Tibial nerve (tissue), 4 donors: ENCODE measurements at regions not wholly inside any gene's neighbourhood (a gene's known extent, or its start where the extent isn't known, plus 50 kb on each side); places are given as distances from the start of the nearest gene placed in this dataset.

Experiments used
- CTCF ChIP-seq, 5 experiments: fragments of 200-600 bp in 3 of 5; fragments of 450-650 bp in 2 of 5; sonication (generic) in 3 of 5; IDR thresholded peaks; one replicate each; pipeline ENCODE4 v1.5.1; 2016 to 2019; ENCODE audit warnings: antibody characterized with exemption in 5 of 5, mild to moderate bottlenecking in 3 of 5, moderate library complexity in 2 of 5
- EP300 ChIP-seq, 2 donors: sonication (generic); formaldehyde crosslinking; IDR thresholded peaks; one replicate each; pipeline ENCODE4 v1.6.1; 2017; ENCODE audit warnings: antibody characterized with exemption in 2 of 2, mild to moderate bottlenecking in 1 of 2
- POLR2A ChIP-seq, 2 donors: fragments of 450-650 bp; IDR thresholded peaks; one replicate each; pipeline ENCODE4 v1.6.1; 2017; ENCODE audit warnings: antibody characterized with exemption in 2 of 2, mild to moderate bottlenecking in 2 of 2, moderate library complexity in 2 of 2

GRCh38 chr2:87076253-87077123, 54.8 kb upstream of the PLGLB1 start:
- peak in 1 of 5 experiments; percentile 11 for TF ChIP-seq CTCF (IDR thresholded peaks at IDR 0.05)
- peak in 1 of 2 donors; percentile 55 for TF ChIP-seq EP300 (IDR thresholded peaks at IDR 0.05)
- TF ChIP-seq POLR2A (IDR thresholded peaks at IDR 0.05): peak; percentile 59 to 73
